Astrocyte (in vitro differentiated cells and primary cell): ENCODE measurements at regions not wholly inside any gene's neighbourhood (a gene's known extent, or its start where the extent isn't known, plus 50 kb on each side); places are given as distances from the start of the nearest gene placed in this dataset.
"Not testable (repeated sequence)": the region's sequence is repeated elsewhere in the genome, so short reads cannot be mapped to it uniquely, and the experiment has no call there.

Experiments used
- DNase-seq: peaks from one replicate; pipeline ENCODE4 v3.0.0-alpha.2; 2010; ENCODE audit warnings: low read depth
- FAIRE-seq: peaks from 2 replicates; lab custom pipeline; 2011; peaks lifted over from hg19 to GRCh38; lab: Jason Lieb, UNC
- H2AFZ ChIP-seq: 2 replicates; pipeline ENCODE4 v1.6.0; 2012; ENCODE audit warnings: low read depth, low read length, inconsistent platforms
- H3K27ac ChIP-seq: 2 replicates; pipeline ENCODE4 v1.5.1; 2011; ENCODE audit warnings: low read depth, low read length, inconsistent platforms
- H3K27me3 ChIP-seq: 2 replicates; pipeline ENCODE4 v1.6.0; 2011; ENCODE audit warnings: low read length, inconsistent platforms; ENCODE audit not compliant: insufficient read depth
- H3K36me3 ChIP-seq: 2 replicates; pipeline ENCODE4 v1.5.1; 2011; ENCODE audit warnings: low read length, inconsistent platforms; ENCODE audit not compliant: insufficient read depth
- H3K4me1 ChIP-seq: 2 replicates; pipeline ENCODE4 v1.5.1; 2011; ENCODE audit warnings: low read length, inconsistent platforms; ENCODE audit not compliant: insufficient read depth
- H3K4me2 ChIP-seq: 2 replicates; pipeline ENCODE4 v1.6.0; 2012; ENCODE audit warnings: low read length, inconsistent platforms
- H3K4me3 ChIP-seq: 2 replicates; pipeline ENCODE4 v1.5.1; 2011; ENCODE audit warnings: low read depth, mild to moderate bottlenecking, low read length, inconsistent platforms; ENCODE audit not compliant: insufficient read depth
- H3K79me2 ChIP-seq: 2 replicates; pipeline ENCODE4 v1.6.0; 2012; ENCODE audit warnings: mild to moderate bottlenecking, low read length, inconsistent platforms; ENCODE audit not compliant: insufficient read depth
- H3K9ac ChIP-seq: 2 replicates; pipeline ENCODE4 v1.6.0; 2012; ENCODE audit warnings: mild to moderate bottlenecking, low read length, inconsistent platforms
- H3K9me3 ChIP-seq: 2 replicates; pipeline ENCODE4 v1.5.1; 2012; ENCODE audit warnings: low read depth, mild to moderate bottlenecking, low read length, inconsistent platforms; ENCODE audit not compliant: insufficient read depth
- H4K20me1 ChIP-seq: 2 replicates; pipeline ENCODE4 v1.6.0; 2012; ENCODE audit warnings: low read length, inconsistent platforms; ENCODE audit not compliant: insufficient read depth
- H3K27ac Mint-ChIP-seq: one replicate; pipeline ENCODE4 v1.8.0; 2021; ENCODE audit warnings: mild to moderate bottlenecking, mixed read lengths; ENCODE audit not compliant: unreplicated experiment
- H3K27me3 Mint-ChIP-seq: one replicate; pipeline ENCODE4 v1.8.0; 2021; ENCODE audit warnings: low read depth, mixed read lengths; ENCODE audit not compliant: unreplicated experiment
- H3K36me3 Mint-ChIP-seq: one replicate; pipeline ENCODE4 v1.8.0; 2021; ENCODE audit warnings: low read depth, mixed read lengths; ENCODE audit not compliant: unreplicated experiment
- H3K4me1 Mint-ChIP-seq: one replicate; pipeline ENCODE4 v1.8.0; 2021; ENCODE audit warnings: low read depth, mixed read lengths; ENCODE audit not compliant: unreplicated experiment
- H3K4me3 Mint-ChIP-seq: one replicate; pipeline ENCODE4 v1.8.0; 2021; ENCODE audit warnings: mild to moderate bottlenecking, moderate library complexity, mixed read lengths; ENCODE audit not compliant: unreplicated experiment
- H3K9me3 Mint-ChIP-seq: one replicate; pipeline ENCODE4 v1.8.0; 2021; ENCODE audit warnings: mild to moderate bottlenecking, mixed read lengths; ENCODE audit not compliant: unreplicated experiment
- CTCF ChIP-seq: IDR thresholded peaks from 2 replicates; pipeline ENCODE4 v1.5.1; 2011; ENCODE audit warnings: low read depth, mild to moderate bottlenecking, inconsistent platforms, low read length, moderate library complexity; ENCODE audit not compliant: insufficient read depth
- EZH2 ChIP-seq: IDR thresholded peaks from 2 replicates; pipeline ENCODE4 v1.6.1; 2012; ENCODE audit warnings: mild to moderate bottlenecking, low read length, inconsistent platforms; ENCODE audit not compliant: insufficient read depth

DNA sequence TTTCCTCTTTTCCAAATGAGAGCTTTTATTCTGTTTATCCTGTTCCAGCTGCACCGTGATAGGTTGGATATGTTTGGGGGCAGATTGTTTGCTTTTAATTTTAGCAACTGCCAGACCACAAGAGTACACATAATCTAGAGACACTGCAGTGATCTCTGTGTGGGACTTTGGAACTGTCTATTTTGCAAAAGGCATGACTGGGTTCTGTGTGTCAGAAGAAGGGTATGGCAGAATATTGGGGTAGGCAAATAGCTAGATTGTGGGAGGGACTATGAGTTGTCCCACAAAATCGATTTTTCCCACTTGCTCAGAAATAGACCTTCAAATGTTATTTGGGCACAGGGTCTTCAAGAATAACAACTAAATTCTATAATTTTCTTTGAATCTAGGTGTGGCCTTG, 275.9 kb upstream of the KITLG start:
- Mint-ChIP-seq H3K9me3 (no peaks in the 10 kb centered on the region), H3K27me3 (no peaks in the 10 kb centered on the region), H3K27ac (no peak overlapping the region), H3K4me3 (no peak overlapping the region), H3K36me3 (no peaks in the 10 kb centered on the region), H3K4me1 (peaks cover 25% of the 10 kb centered on the region)
- Histone ChIP-seq H3K4me1 (peaks cover 9% of the 10 kb centered on the region), H3K4me3 (no peak overlapping the region), H3K27me3 (no peaks in the 10 kb centered on the region), H4K20me1 (no peaks in the 10 kb centered on the region), H3K9me3 (no peaks in the 10 kb centered on the region), H3K9ac (no peak overlapping the region), H3K27ac (no peak overlapping the region), H3K36me3 (no peaks in the 10 kb centered on the region), H2AFZ (no peak overlapping the region), H3K4me2 (no peak overlapping the region), H3K79me2 (no peaks in the 10 kb centered on the region)
- TF ChIP-seq CTCF (no peak), EZH2 (no peak)
- FAIRE-seq (no peak), DNase-seq (no peak)

- Mint-ChIP-seq H3K9me3 (peaks cover 3% of the 10 kb centered on the region), H3K27me3 (no peaks in the 10 kb centered on the region), H3K4me3 (no peak overlapping the region), H3K36me3 (no peaks in the 10 kb centered on the region), H3K27ac (no peak overlapping the region), H3K4me1 (peaks cover 25% of the 10 kb centered on the region)
- TF ChIP-seq CTCF = no peak
- TF ChIP-seq EZH2 = no peak
- Histone ChIP-seq H3K9me3 (no peaks in the 10 kb centered on the region), H3K4me1 (peaks cover 9% of the 10 kb centered on the region), H3K4me2 (no peak overlapping the region), H2AFZ (no peak overlapping the region), H3K79me2 (no peaks in the 10 kb centered on the region), H3K27me3 (no peaks in the 10 kb centered on the region), H3K27ac (no peak overlapping the region), H4K20me1 (no peaks in the 10 kb centered on the region), H3K36me3 (no peaks in the 10 kb centered on the region), H3K4me3 (no peak overlapping the region), H3K9ac (no peak overlapping the region)
- FAIRE-seq = no peak
- DNase-seq = no peak
These were observed 275.0 kb upstream of the KITLG start for GRCh38 chr12:88855301-88855700.

GRCh38 chr12:88854260-88854659, 274.0 kb upstream of the KITLG start:
- H2AFZ ChIP-seq = no peak overlapping the region
- H3K9ac ChIP-seq = no peak overlapping the region
- H3K27ac ChIP-seq = peak overlapping the region; percentile 27
- H3K4me1 ChIP-seq = peaks cover 9% of the 10 kb centered on the region
- H3K79me2 ChIP-seq = no peaks in the 10 kb centered on the region
- H3K4me2 ChIP-seq = peak overlapping the region; percentile 59
- Mint-ChIP-seq H3K27ac (peak overlapping the region; percentile 80), H3K36me3 (no peaks in the 10 kb centered on the region), H3K27me3 (no peaks in the 10 kb centered on the region), H3K4me3 (no peak overlapping the region), H3K9me3 (peaks cover 3% of the 10 kb centered on the region), H3K4me1 (peaks cover 25% of the 10 kb centered on the region)
- no peaks in the 10 kb centered on the region for H4K20me1 ChIP-seq
- no peak overlapping the region for H3K4me3 ChIP-seq
- FAIRE-seq (peak; percentile 95), DNase-seq (peak; percentile 90)
- H3K27me3 ChIP-seq = no peaks in the 10 kb centered on the region
- H3K36me3 ChIP-seq = no peaks in the 10 kb centered on the region
- no peaks in the 10 kb centered on the region for H3K9me3 ChIP-seq
- TF ChIP-seq CTCF = no peak
- TF ChIP-seq EZH2 = no peak

GRCh38 chr12:88847246-88847645, 267.0 kb upstream of the KITLG start:
- H3K4me3 ChIP-seq, H3K27ac ChIP-seq, H4K20me1 ChIP-seq, H3K27me3 Mint-ChIP-seq, H3K27me3 ChIP-seq, H3K9me3 ChIP-seq, FAIRE-seq, H3K4me1 Mint-ChIP-seq, H3K9me3 Mint-ChIP-seq, H2AFZ ChIP-seq, H3K27ac Mint-ChIP-seq, H3K36me3 ChIP-seq, H3K4me1 ChIP-seq, H3K4me3 Mint-ChIP-seq, H3K9ac ChIP-seq, H3K79me2 ChIP-seq, H3K4me2 ChIP-seq, DNase-seq, H3K36me3 Mint-ChIP-seq: not testable (repeated sequence)
